HEK293 (cell line): ENCODE measurements at regions not wholly inside any gene's neighbourhood (a gene's known extent, or its start where the extent isn't known, plus 50 kb on each side); places are given as distances from the start of the nearest gene placed in this dataset.

Experiments used
- BCL11A ChIP-seq: fragments of 450-650 bp; formaldehyde crosslinking; IDR thresholded peaks from 2 replicates; pipeline ENCODE4 v1.5.1; 2016; ENCODE audit warnings: low read depth, missing biosample characterization, missing genetic modification characterization
- CTCF ChIP-seq: fragments of 450-650 bp; formaldehyde crosslinking; IDR thresholded peaks from 2 replicates; pipeline ENCODE4 v1.5.1; 2016; ENCODE audit warnings: missing biosample characterization, missing genetic modification characterization
- HOXD13 ChIP-seq: sonication (generic); formaldehyde crosslinking; IDR thresholded peaks from 2 replicates; pipeline ENCODE4 v1.8.0; 2022; ENCODE audit warnings: missing genetic modification reagents, borderline replicate concordance
- ZFHX2 ChIP-seq: fragments of 450-650 bp; formaldehyde crosslinking; conservative IDR thresholded peaks from 2 replicates; pipeline ENCODE4 v1.5.1; 2016; ENCODE audit warnings: missing biosample characterization, missing genetic modification characterization
- ZFP41 ChIP-seq: fragments of 450-650 bp; formaldehyde crosslinking; IDR thresholded peaks from 2 replicates; pipeline ENCODE4 v1.5.1; 2016; ENCODE audit warnings: missing biosample characterization, missing genetic modification characterization, borderline replicate concordance
- ZNF16 ChIP-seq: fragments of 450-650 bp; formaldehyde crosslinking; IDR thresholded peaks from 2 replicates; pipeline ENCODE4 v1.5.1; 2016; ENCODE audit warnings: low read depth, missing biosample characterization, missing genetic modification characterization
- ZNF221 ChIP-seq: fragments of 450-650 bp; formaldehyde crosslinking; IDR thresholded peaks from 2 replicates; pipeline ENCODE4 v1.5.1; 2017; ENCODE audit warnings: missing biosample characterization, missing genetic modification characterization, borderline replicate concordance
- ZNF362 ChIP-seq: fragments of 450-650 bp; formaldehyde crosslinking; IDR thresholded peaks from 2 replicates; pipeline ENCODE4 v1.5.1; 2016; ENCODE audit warnings: missing biosample characterization, missing genetic modification characterization
- ZNF580 ChIP-seq: fragments of 450-650 bp; formaldehyde crosslinking; IDR thresholded peaks from 2 replicates; pipeline ENCODE4 v1.5.1; 2016; ENCODE audit warnings: missing biosample characterization, missing genetic modification characterization
- ZNF785 ChIP-seq: fragments of 450-650 bp; formaldehyde crosslinking; IDR thresholded peaks from 2 replicates; pipeline ENCODE4 v1.5.1; 2016; ENCODE audit warnings: missing biosample characterization, missing genetic modification characterization
- TF ChIP-seq, protein P1 (sequence below): fragments of 450-650 bp; formaldehyde crosslinking; conservative IDR thresholded peaks from 2 replicates; pipeline ENCODE4 v1.5.1; 2016; ENCODE audit warnings: low read depth, missing biosample characterization, missing genetic modification characterization

GRCh38 chr22:27064386-27064785 lies 407.0 kb downstream of the MIAT start:
- TF ChIP-seq ZNF580 (tag by site-specific recombination) (no peak), ZNF16 (tag by site-specific recombination) (no peak), CTCF (no peak), ZFHX2 (no peak), BCL11A (no peak), HOXD13 (CRISPR knock-in tag) (no peak), ZFP41 (no peak), ZNF785 (tag by site-specific recombination) (no peak), ZNF362 (tag by site-specific recombination) (no peak), ZNF221 (tag by site-specific recombination) (no peak)
- TF ChIP-seq, protein P1, sequence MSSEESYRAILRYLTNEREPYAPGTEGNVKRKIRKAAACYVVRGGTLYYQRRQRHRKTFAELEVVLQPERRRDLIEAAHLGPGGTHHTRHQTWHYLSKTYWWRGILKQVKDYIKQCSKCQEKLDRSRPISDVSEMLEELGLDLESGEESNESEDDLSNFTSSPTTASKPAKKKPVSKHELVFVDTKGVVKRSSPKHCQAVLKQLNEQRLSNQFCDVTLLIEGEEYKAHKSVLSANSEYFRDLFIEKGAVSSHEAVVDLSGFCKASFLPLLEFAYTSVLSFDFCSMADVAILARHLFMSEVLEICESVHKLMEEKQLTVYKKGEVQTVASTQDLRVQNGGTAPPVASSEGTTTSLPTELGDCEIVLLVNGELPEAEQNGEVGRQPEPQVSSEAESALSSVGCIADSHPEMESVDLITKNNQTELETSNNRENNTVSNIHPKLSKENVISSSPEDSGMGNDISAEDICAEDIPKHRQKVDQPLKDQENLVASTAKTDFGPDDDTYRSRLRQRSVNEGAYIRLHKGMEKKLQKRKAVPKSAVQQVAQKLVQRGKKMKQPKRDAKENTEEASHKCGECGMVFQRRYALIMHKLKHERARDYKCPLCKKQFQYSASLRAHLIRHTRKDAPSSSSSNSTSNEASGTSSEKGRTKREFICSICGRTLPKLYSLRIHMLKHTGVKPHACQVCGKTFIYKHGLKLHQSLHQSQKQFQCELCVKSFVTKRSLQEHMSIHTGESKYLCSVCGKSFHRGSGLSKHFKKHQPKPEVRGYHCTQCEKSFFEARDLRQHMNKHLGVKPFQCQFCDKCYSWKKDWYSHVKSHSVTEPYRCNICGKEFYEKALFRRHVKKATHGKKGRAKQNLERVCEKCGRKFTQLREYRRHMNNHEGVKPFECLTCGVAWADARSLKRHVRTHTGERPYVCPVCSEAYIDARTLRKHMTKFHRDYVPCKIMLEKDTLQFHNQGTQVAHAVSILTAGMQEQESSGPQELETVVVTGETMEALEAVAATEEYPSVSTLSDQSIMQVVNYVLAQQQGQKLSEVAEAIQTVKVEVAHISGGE (tag by site-specific recombination): no peak
